Central memory CD4-positive, alpha-beta T cell (primary cell): ENCODE measurements at regions not wholly inside any gene's neighbourhood (a gene's known extent, or its start where the extent isn't known, plus 50 kb on each side); places are given as distances from the start of the nearest gene placed in this dataset.
"Not testable (repeated sequence)": the region's sequence is repeated elsewhere in the genome, so short reads cannot be mapped to it uniquely, and the experiment has no call there.

ENCODE experiments used
- DNase-seq: peaks from one replicate; pipeline ENCODE4 v3.0.0; 2022

DNA sequence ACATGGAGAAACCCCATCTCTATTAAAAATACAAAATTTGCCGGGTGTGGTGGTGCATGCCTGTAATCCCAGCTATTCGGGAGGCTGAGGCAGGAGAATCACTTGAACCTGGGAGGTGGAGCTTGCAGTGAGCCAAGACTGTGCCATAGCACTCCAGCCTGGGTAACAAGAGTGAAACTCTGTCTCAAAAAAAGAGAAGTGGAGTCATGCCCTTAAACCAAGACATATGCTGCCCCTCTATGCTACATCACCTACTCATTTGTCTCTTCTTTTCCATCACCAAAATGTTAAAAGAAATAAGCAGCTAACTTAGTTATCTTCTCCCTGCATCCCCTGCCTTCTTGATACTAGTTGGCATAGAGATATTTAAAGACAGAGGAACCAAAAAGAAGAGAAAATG lies 63.4 kb upstream of the RBPJ start:
- DNase-seq = not testable (repeated sequence)

DNA sequence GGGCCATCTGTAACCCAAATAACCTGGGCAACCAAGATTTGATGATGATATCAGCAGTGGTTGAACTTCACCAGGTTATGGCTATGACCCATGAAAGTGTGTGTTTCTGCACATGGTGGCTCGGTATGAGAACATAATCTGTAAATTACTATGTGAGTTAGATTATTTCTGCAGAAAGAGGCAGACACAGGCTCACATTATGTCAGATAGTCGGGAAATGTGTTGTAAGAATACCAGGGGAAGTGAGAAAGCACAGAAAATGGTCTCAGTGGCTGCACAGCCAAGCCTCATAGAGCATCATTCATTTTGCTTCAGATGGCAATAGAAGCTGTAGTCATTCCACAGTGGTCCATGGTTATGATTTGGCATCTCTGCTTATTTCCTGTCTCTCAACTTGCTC lies 63.0 kb upstream of the RBPJ start:
- DNase-seq = no peak

DNA sequence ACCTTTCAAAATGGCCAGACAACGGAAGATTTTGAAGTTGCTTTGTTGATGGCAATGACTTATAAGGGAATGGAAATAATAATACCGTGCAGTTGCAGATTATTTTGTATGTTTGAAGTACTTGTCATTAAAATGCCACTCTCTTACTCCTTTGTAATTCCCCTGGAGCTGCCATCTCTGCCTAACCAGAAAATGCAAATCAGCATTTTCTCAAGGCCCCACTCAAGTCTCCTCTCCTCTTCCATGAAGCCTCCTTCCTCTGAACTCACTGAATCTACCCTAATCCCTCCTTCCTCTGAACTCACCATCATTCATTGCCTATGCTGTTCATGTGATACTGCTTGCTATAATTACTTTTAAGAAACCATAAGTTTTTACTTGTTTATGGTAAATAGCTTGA lies 60.2 kb upstream of the RBPJ start:
- DNase-seq = no peak

DNA sequence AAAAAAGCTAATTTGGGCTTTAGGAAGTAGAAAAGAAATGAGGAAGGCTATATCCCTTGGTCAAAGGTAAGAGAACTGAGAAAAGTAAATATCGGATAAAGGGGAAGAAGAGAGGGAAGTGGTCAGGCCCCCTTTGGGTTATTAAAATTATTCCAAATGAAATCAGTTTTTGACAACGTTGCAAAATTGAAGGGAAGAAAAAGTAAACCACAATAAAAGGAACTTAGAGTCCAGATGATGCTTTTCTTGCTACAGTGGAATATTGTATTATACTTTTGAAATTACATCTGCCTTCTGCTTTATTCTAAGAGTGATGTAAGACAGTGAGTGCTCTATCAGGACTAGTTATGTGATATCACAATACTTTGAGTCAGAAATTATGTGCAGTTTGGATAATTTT lies 59.4 kb upstream of the RBPJ start:
- DNase-seq = no peak

DNA sequence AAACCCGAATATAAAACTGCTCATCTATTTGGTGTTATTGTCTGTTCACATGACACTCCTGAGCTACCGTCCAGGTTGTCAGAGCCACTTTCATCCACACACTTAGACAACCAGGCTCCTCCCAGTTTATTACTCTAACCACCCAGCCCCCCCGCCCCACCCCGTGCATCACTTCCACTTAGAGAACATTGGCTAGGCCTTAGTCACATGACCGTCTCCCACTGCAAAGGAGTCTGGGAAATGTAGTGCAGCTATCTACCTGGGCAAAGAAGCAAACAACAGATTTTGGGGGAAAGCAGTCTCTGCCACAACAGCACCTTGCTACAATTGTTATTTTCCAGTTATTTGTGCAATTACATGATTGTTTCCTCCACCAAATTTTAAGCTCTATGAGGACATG lies 57.6 kb upstream of the RBPJ start:
- DNase-seq = no peak

DNA sequence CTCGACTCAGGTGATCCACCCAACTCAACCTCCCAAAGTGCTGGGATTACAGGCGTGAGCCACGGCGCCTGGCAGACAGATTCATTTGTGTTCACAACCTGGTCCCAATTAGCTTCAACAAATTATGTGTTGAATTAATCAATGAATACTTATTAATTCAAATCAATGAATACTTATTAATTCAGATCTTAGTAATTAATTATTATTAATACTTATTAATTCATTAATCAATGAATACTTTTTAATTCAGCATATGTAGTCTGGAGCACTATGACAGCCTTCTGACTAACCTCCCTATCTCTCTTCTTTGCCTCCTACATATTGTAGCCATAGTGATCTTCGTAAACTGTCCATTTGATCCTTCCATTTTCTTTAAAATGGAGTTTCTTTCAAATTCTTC lies 56.7 kb upstream of the RBPJ start:
- DNase-seq = no peak

DNA sequence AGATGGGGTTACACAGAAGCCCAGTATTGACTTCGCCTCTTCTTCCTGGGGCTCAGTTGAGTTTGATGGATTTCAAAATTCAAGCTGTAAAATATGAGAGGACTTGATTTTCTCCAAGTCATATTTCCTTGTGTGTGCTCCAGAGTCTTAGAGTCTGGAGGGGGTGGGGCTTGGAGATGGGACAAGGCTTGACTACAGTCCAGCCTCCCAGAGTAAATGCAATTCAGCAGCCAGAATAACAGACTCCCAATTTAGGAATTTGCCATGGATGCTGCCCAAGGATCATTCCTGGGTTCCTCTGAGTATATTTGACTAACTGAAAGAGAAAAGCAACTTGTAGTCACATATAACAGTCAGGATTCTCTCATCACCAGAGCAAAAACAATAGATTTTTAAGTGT lies 53.7 kb upstream of the RBPJ start:
- DNase-seq = no peak

DNA sequence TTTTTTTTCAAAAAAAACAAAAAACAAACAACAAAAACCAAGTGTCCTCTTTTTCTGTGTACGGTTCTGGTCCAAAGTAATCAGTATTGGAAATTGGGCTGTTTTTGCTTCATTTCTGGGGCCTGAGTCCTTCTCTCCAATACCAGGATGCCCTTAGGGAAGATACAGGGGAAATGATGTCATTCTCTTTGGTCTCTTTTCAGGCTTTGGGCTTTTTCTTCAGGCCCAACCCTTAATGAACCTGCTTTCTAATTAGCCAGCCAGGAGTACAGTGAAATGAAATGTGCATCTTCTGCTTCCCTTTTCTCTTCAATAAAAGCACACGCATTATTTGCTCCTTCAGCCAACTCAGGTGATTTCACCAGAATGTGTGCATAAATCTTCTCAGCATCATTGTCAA lies 52.6 kb upstream of the RBPJ start:
- no peak for DNase-seq

DNA sequence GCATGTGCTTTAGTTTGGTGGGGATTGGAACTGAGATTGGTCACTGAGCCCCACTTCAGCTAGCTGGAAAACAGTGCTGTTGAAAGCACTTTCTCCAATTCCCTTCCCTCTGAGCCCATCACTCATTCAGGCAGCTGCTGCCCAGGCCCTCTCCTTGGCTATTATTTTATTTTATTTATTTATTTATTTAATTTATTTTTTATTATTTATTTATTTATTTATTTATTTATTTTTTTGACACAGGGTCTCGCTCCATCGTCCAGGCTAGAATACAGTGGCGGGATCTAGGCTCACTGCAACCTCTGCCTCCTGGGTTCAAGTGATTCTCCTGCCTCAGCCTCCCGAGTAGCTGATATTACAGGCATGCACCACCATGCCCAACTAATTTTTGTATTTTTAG lies 51.8 kb upstream of the RBPJ start:
- DNase-seq = no peak
